GM12878 (cell line): ENCODE measurements at regions not wholly inside any gene's neighbourhood (a gene's known extent, or its start where the extent isn't known, plus 50 kb on each side); places are given as distances from the start of the nearest gene placed in this dataset.
"Not testable (repeated sequence)": the region's sequence is repeated elsewhere in the genome, so short reads cannot be mapped to it uniquely, and the experiment has no call there.

ENCODE experiments used
- ATAC-seq: fragments of 200-7000 bp; cut with Tn5 transposase; 3 replicates; pipeline ENCODE4 v1.9.1; 2020; ENCODE audit warnings: mild to moderate bottlenecking, moderate library complexity
- BruUV-seq: library from RNA; stranded (reverse); fragments of 400-500 nt; replicated peaks from 2 replicates; lab custom pipeline; 2021; lab: Mats Ljungman, UMichigan
- CTCF ChIA-PET: fragments of 300-600 bp; sonication (Branson Sonifier 250); formaldehyde crosslinking; extraction: SDS; loops from one replicate; lab custom pipeline; 2021; ENCODE audit warnings: inconsistent platforms; lab: Yijun Ruan, JAX
- POLR2A ChIA-PET: fragments of 350-600 bp; formaldehyde crosslinking; extraction: SDS; loops from one replicate; lab custom pipeline; 2021; ENCODE audit warnings: inconsistent platforms; lab: Charles Lee
- RAD21 ChIA-PET: fragments of 300-600 bp; sonication (Branson Sonifier 250); formaldehyde crosslinking; loops from one replicate; lab custom pipeline; 2023; ENCODE audit warnings: antibody characterized with exemption; ENCODE audit not compliant: unreplicated experiment; lab: Charles Lee
- SMC1A ChIA-PET: fragments of 300-600 bp; sonication (Branson Sonifier 250); formaldehyde crosslinking; loops from one replicate; lab custom pipeline; 2023; ENCODE audit not compliant: unreplicated experiment, uncharacterized antibody; lab: Charles Lee
- DNase-seq: peaks from one replicate; pipeline ENCODE4 v3.0.0-alpha.2; 2011; ENCODE audit warnings: low read depth, low spot score
- FAIRE-seq: peaks from 3 replicates; lab custom pipeline; 2011; peaks lifted over from hg19 to GRCh38; lab: Jason Lieb, UNC
- H2AFZ ChIP-seq: 2 replicates; pipeline ENCODE4 v1.6.0; 2011; ENCODE audit warnings: low read depth, low read length, control low read depth; ENCODE audit not compliant: control insufficient read depth
- H3K27ac ChIP-seq: 2 replicates; pipeline ENCODE4 v1.5.1; 2011; ENCODE audit warnings: control low read depth; ENCODE audit not compliant: control insufficient read depth, insufficient read depth
- H3K27me3 ChIP-seq, 2 experiments: replicated peaks in 1 of 2; 2 replicates each; pipeline versions ENCODE4 v1.6.0 to v1.6.1; 2011; ENCODE audit warnings: low read length in 1 of 2; ENCODE audit not compliant: control insufficient read depth in 2 of 2, insufficient read depth in 2 of 2
- H3K36me3 ChIP-seq, 2 experiments: 2 replicates each; pipeline ENCODE4 v1.5.1; 2011; ENCODE audit warnings: low read length in 1 of 2; ENCODE audit not compliant: control insufficient read depth in 2 of 2, insufficient read depth in 2 of 2
- H3K4me1 ChIP-seq: 2 replicates; pipeline ENCODE4 v1.6.1; 2011; ENCODE audit warnings: mild to moderate bottlenecking, low read length, moderate library complexity, mixed read lengths; ENCODE audit not compliant: control insufficient read depth, insufficient read depth
- H3K4me2 ChIP-seq: 2 replicates; pipeline ENCODE4 v1.6.0; 2011; ENCODE audit warnings: control low read depth; ENCODE audit not compliant: control insufficient read depth, insufficient read depth
- H3K4me3 ChIP-seq: fragments of 200-600 bp; sonication (generic); 2 replicates; pipeline ENCODE4 v1.5.1; 2016
- H3K79me2 ChIP-seq: 2 replicates; pipeline ENCODE4 v1.6.0; 2011; ENCODE audit warnings: low read length; ENCODE audit not compliant: control insufficient read depth, insufficient read depth
- H3K9ac ChIP-seq: 2 replicates; pipeline ENCODE4 v1.8.0; 2011; ENCODE audit warnings: low read length, control low read depth, mixed read lengths; ENCODE audit not compliant: control insufficient read depth, insufficient read depth
- H3K9me3 ChIP-seq: replicated peaks from 3 replicates; pipeline ENCODE4 v1.5.1; 2011; ENCODE audit warnings: mild to moderate bottlenecking, low read length; ENCODE audit not compliant: control insufficient read depth, insufficient read depth
- H4K20me1 ChIP-seq: 2 replicates; pipeline ENCODE4 v1.6.0; 2011; ENCODE audit not compliant: control insufficient read depth, insufficient read depth
- WGBS: methylation state at CpG from one replicate; pipeline ENCODE4 v1.1.6; 2016; ENCODE audit warnings: low lambda C conversion rate; ENCODE audit not compliant: insufficient replicate concordance, insufficient coverage; ENCODE audit errors: missing lambda C conversion rate; 5-methylcytosine and 5-hydroxymethylcytosine counted together
- in situ Hi-C: fragments of 300-500 bp; cut with MboI; formaldehyde crosslinking; loops from 9 replicates; pipeline ENCODE4 v1.14.3; 2018; ENCODE audit warnings: mixed read lengths
- intact Hi-C: fragments of 100-400 bp; cut with micrococcal nuclease; formaldehyde crosslinking; loops from one replicate; pipeline ENCODE4 v1.14.2; 2022; ENCODE audit not compliant: unreplicated experiment
- TF ChIP-seq, protein P1 (sequence below): fragments of 450-650 bp; IDR thresholded peaks from 2 replicates; pipeline ENCODE4 v1.6.1; 2018; ENCODE audit warnings: mild to moderate bottlenecking, low read depth, moderate library complexity; ENCODE audit not compliant: partially characterized antibody

DNA sequence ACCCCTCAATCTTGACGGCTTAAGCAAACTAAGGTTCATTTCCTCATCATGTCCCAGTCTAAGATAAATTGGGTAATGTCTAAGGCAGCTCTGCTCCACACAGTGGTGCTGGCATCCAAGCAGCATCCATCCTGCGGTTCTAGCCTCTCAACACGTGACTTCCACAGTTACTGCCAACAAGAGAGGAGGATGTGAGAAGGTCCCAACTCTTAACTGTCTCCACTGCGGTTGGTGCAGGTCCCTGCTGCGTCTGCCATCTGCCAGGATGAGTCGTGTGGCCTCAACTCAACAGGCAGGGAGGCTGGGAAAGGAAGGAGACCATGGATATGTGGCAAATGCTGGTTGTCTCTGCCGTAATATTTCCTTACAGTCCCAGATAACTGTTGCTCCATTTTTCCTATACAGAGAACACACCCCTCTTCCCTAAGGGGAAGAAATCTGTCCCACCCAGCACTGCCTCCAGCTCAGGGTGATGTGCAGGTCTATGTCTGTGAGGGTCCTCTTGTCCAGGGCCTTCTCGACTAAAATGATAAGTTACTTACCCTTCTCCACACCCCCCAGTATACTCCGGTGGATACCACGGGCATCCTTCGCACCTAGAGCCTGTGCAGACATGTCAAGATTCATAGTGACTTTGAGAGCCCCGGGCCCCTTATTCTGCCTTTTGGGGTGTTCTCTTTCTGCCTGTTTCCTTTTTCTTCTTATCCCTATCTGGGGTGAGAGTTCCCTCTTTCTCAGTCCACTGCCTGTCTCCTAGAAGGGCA is 64.7 kb downstream of the KCNJ18 start (continued):
- TF ChIP-seq, protein P1, sequence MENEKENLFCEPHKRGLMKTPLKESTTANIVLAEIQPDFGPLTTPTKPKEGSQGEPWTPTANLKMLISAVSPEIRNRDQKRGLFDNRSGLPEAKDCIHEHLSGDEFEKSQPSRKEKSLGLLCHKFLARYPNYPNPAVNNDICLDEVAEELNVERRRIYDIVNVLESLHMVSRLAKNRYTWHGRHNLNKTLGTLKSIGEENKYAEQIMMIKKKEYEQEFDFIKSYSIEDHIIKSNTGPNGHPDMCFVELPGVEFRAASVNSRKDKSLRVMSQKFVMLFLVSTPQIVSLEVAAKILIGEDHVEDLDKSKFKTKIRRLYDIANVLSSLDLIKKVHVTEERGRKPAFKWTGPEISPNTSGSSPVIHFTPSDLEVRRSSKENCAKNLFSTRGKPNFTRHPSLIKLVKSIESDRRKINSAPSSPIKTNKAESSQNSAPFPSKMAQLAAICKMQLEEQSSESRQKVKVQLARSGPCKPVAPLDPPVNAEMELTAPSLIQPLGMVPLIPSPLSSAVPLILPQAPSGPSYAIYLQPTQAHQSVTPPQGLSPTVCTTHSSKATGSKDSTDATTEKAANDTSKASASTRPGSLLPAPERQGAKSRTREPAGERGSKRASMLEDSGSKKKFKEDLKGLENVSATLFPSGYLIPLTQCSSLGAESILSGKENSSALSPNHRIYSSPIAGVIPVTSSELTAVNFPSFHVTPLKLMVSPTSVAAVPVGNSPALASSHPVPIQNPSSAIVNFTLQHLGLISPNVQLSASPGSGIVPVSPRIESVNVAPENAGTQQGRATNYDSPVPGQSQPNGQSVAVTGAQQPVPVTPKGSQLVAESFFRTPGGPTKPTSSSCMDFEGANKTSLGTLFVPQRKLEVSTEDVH: no peak

DNA sequence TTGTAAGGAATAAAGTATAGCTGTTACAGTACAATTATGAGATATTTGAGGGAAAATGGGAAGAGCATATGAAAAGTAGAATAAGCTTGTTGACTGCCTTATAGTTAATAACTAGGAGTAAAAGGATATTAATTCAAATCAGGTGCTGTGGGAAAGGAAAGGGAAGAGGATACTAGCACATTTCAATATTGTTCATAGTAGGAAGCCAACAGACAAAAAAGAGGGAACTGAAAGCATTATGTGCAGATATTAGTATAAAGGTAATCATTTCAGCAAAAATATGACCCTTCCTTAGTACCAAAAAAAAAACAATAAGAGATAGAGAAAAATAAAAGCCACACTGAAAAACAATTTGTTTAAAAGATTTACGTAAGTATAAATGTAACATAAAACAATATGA is 67.3 kb downstream of the KCNJ18 start:
- H3K4me1 ChIP-seq, H3K4me2 ChIP-seq, H3K79me2 ChIP-seq, CTCF ChIA-PET, RAD21 ChIA-PET, H4K20me1 ChIP-seq, H3K36me3 ChIP-seq, DNase-seq, H3K27ac ChIP-seq, H3K4me3 ChIP-seq, POLR2A ChIA-PET, H3K9me3 ChIP-seq, H3K9ac ChIP-seq, H2AFZ ChIP-seq, SMC1A ChIA-PET, H3K27me3 ChIP-seq, FAIRE-seq, BruUV-seq, intact Hi-C loops, ATAC-seq: not testable (repeated sequence)
- in situ Hi-C loops: loop anchor here (25.0 kb wide), 1 partner anchor 97 kb away; no protein-coding TSS in a partner anchor
- WGBS: 0% methylated on average over 1 of the region's 1 CpG

DNA sequence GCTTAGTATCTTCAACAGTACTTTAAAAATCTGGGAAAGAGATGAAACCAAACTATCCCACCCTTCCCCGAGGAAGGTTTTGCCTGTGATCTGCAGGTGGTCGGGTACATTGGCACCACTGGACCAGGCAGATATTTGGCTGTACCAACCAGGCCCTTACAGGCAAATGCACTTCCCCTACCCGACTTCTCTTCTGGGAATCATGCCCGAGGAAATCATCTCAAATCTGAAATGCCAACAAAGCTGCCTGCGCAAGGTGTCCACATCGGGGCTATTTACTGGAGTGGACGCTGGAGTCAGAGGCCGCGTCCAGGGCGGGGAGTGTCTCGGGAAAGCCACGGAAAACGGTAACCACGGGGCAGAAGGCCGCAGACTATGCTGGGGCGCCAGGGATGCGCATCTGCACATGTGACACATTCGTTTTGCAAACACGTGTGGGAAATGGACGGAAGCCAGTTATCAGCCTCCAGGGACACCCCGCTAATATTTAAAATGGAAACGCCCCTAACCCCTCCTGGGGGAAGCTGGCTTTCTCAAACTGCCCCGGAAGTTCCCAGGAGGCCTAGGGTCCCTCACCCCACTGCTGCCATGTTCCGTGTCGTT is 71.5 kb downstream of the KCNJ18 start:
- FAIRE-seq, ATAC-seq, RAD21 ChIA-PET, H3K36me3 ChIP-seq, H3K79me2 ChIP-seq, DNase-seq, H3K27me3 ChIP-seq, H3K27ac ChIP-seq, intact Hi-C loops, H3K4me1 ChIP-seq, CTCF ChIA-PET, H3K9ac ChIP-seq, H4K20me1 ChIP-seq, POLR2A ChIA-PET, H3K4me3 ChIP-seq, H2AFZ ChIP-seq, SMC1A ChIA-PET, H3K9me3 ChIP-seq, H3K4me2 ChIP-seq, BruUV-seq: not testable (repeated sequence)
- 55% methylated on average over 25 of the region's 25 CpGs for WGBS
- in situ Hi-C loops: loop anchor here (25.0 kb wide), 1 partner anchor 102 kb away; no protein-coding TSS in a partner anchor

DNA sequence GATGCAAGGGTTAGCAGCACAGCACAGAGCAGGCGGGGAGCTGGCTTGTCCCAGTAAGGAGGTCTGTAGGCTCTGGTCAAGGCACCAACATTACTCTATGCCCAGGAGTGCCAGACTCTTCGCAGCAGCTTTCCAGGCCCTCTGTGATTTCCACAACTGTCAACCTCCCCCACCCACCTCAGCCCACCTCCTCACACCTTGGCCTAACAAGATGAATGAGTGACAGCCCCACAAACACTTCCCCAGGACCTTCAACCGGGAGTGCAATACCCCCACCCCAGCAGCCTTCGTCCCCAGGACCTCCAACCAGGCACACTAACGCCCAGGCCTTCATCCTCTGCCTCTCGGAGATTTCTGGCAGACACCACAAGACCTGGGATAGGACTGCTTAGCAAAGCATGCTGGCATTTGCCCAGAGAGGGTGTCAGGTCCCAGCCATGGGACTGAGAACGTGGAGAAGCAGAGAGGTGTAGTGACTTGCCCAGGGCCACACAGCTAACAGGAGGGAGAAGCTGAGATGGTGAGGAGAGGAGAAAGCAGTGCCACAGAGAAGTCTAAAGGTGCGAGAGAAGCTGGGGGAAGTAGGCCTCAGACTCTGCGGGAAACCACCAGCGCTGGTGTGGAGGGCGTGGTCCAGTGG is 73.4 kb downstream of the KCNJ18 start:
- DNase-seq, RAD21 ChIA-PET, intact Hi-C loops, ATAC-seq, H2AFZ ChIP-seq, H3K27ac ChIP-seq, SMC1A ChIA-PET, H3K9me3 ChIP-seq, FAIRE-seq, H3K36me3 ChIP-seq, BruUV-seq, H3K4me3 ChIP-seq, H3K4me2 ChIP-seq, H3K27me3 ChIP-seq, POLR2A ChIA-PET, H3K9ac ChIP-seq, H3K79me2 ChIP-seq, H4K20me1 ChIP-seq, CTCF ChIA-PET, H3K4me1 ChIP-seq: not testable (repeated sequence)
- WGBS: 4% methylated on average over 11 of the region's 11 CpGs
- in situ Hi-C loops: loop anchor here (25.0 kb wide), 1 partner anchor 103 kb away; no protein-coding TSS in a partner anchor
